Sigmoid colon (tissue), 6 donors: ENCODE measurements at regions not wholly inside any gene's neighbourhood (a gene's known extent, or its start where the extent isn't known, plus 50 kb on each side); places are given as distances from the start of the nearest gene placed in this dataset.
A peak's percentile ranks its signal among the peaks of the same experiment; 100 is the strongest.

Source experiments
- DNase-seq: peaks from one replicate; pipeline ENCODE4 v3.0.0-alpha.2; 2019
- H3K27ac ChIP-seq, 4 donors: fragments of 200-600 bp; sonication (generic); one replicate each; pipeline ENCODE4 v1.5.1; 2016 to 2019; ENCODE audit warnings: mild to moderate bottlenecking in 1 of 4
- H3K27me3 ChIP-seq, 3 donors: fragments of 200-600 bp; sonication (generic); one replicate each; pipeline ENCODE4 v1.5.1; 2019; ENCODE audit warnings: mild to moderate bottlenecking in 1 of 3
- H3K36me3 ChIP-seq, 4 donors: fragments of 200-600 bp; sonication (generic); one replicate each; pipeline ENCODE4 v1.5.1; 2016 to 2019
- H3K4me1 ChIP-seq, 4 donors: fragments of 200-600 bp; sonication (generic); one replicate each; pipeline ENCODE4 v1.5.1; 2017 to 2019
- H3K4me3 ChIP-seq, 4 donors: fragments of 200-600 bp; sonication (generic); one replicate each; pipeline ENCODE4 v1.5.1; 2017 to 2019; ENCODE audit warnings: mild to moderate bottlenecking in 2 of 4, moderate library complexity in 1 of 4
- H3K9me3 ChIP-seq, 4 donors: fragments of 200-600 bp in 3 of 4; sonication (generic) in 3 of 4; one replicate each; pipeline versions ENCODE4 v1.5.1 to v1.6.1; 2013 to 2019
- EP300 ChIP-seq, 4 donors: sonication (generic); formaldehyde crosslinking; IDR thresholded peaks; one replicate each; pipeline ENCODE4 v1.6.1; 2017; ENCODE audit warnings: antibody characterized with exemption in 4 of 4
- POLR2A ChIP-seq, 2 donors: fragments of 450-650 bp; IDR thresholded peaks; one replicate each; pipeline ENCODE4 v1.6.1; 2016; ENCODE audit warnings: antibody characterized with exemption in 2 of 2, mild to moderate bottlenecking in 2 of 2, moderate library complexity in 2 of 2
- POLR2AphosphoS5 ChIP-seq, 4 donors: sonication (generic); formaldehyde crosslinking; IDR thresholded peaks; one replicate each; pipeline ENCODE4 v1.6.1; 2017; ENCODE audit warnings: antibody characterized with exemption in 4 of 4
- WGBS, 2 donors: extraction: QIAGEN DNeasy Blood & Tissue Kit; methylation state at CpG; one replicate each; pipeline ENCODE4 v1.1.7; 2013; 5-methylcytosine and 5-hydroxymethylcytosine counted together
- intact Hi-C: fragments of 100-400 bp; cut with DNase I; formaldehyde crosslinking; loops from one replicate; pipeline ENCODE4 v1.15.1; 2023
- TF ChIP-seq, protein P1 (sequence below), 4 experiments: fragments of 450-650 bp in 3 of 4; fragments of 200-600 bp in 1 of 4; IDR thresholded peaks; one replicate each; pipeline ENCODE4 v1.5.1; 2016 to 2019; ENCODE audit warnings: antibody characterized with exemption in 4 of 4, mild to moderate bottlenecking in 3 of 4, moderate library complexity in 2 of 4
- donor health status: healthy with polysubstance abuse.
- donor health status: healthy.

DNA sequence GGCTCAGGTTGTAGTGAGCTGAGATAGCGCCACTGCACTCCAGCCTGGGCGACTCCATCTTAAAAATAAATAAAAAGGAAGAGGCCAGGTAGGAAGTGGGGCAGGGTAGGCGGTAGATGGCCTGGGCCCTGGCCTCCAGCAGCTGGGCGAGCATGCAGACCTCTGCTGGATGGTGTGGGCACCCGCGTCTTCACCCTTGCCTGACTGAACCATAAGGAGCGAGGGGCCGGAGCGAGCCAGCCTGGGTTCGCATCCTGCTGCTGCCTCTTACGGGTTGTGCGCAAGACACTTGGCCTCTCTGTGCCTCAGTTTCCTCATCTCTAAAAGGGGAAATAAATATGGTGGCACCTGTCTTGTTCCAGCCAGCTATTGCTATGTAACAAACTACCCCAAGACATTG lies 146.1 kb upstream of the GSE1 start:
- DNase-seq = no peak
- TF ChIP-seq EP300 (IDR thresholded peaks at IDR 0.05) (no peak), POLR2A (IDR thresholded peaks at IDR 0.05) (no peak), POLR2AphosphoS5 (IDR thresholded peaks at IDR 0.05) (no peak)
- TF ChIP-seq, protein P1, sequence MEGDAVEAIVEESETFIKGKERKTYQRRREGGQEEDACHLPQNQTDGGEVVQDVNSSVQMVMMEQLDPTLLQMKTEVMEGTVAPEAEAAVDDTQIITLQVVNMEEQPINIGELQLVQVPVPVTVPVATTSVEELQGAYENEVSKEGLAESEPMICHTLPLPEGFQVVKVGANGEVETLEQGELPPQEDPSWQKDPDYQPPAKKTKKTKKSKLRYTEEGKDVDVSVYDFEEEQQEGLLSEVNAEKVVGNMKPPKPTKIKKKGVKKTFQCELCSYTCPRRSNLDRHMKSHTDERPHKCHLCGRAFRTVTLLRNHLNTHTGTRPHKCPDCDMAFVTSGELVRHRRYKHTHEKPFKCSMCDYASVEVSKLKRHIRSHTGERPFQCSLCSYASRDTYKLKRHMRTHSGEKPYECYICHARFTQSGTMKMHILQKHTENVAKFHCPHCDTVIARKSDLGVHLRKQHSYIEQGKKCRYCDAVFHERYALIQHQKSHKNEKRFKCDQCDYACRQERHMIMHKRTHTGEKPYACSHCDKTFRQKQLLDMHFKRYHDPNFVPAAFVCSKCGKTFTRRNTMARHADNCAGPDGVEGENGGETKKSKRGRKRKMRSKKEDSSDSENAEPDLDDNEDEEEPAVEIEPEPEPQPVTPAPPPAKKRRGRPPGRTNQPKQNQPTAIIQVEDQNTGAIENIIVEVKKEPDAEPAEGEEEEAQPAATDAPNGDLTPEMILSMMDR (IDR thresholded peaks at IDR 0.05) = no peak
- WGBS, 2 donors = 95 to 97% methylated on average over 12 of the region's 12 CpGs
- H3K27me3 ChIP-seq = no peaks in the 10 kb centered on the region
- no peak overlapping the region for H3K4me3 ChIP-seq
- H3K27ac ChIP-seq = no peak overlapping the region
- peaks cover 0 to 37% (median 31%) of the 10 kb centered on the region in 4 donors for H3K4me1 ChIP-seq
- H3K36me3 ChIP-seq = no peaks in the 10 kb centered on the region
- H3K9me3 ChIP-seq = no peaks in the 10 kb centered on the region
- intact Hi-C loops = no loop called here

DNA sequence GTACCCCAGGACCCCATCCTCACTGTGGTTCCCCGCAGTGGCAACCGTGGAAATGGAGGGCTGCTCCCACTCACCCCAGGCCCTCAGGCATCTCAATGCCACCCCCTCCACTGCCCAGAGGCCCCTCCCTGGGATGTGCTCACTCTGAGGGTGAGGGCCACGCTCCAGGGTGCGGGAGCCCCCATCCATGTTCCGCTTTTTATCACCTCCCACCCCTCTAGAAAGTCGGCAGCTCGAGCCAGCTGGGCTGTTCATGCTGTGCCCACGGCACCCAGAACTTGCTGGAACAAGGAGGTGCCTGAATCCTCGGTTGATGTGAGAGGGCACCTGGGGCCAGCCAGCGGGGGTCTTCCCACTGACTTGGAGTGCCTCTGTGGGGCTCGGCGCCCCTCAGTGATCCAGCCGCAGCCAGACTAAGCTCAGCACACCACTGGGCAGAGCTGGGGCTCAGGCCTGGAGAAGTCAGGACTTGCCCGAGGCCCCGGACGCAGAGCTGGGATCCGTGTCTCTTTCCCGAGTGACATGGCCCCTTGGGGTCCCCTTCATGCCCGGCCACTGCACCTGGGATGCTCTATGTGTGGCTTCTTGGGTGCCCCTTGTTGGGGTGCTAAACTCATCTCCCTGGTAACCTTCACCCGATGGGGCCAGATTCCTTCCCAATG lies 143.1 kb upstream of the GSE1 start:
- 91 to 94% methylated on average over 20 of the region's 20 CpGs for WGBS, 2 donors
- DNase-seq = peak; percentile 64
- no peak overlapping the region for H3K27ac ChIP-seq
- no peaks in the 10 kb centered on the region for H3K36me3 ChIP-seq
- no peaks in the 10 kb centered on the region for H3K27me3 ChIP-seq
- TF ChIP-seq POLR2AphosphoS5 (IDR thresholded peaks at IDR 0.05) = no peak
- TF ChIP-seq POLR2A (IDR thresholded peaks at IDR 0.05) = no peak
- no peak for TF ChIP-seq EP300 (IDR thresholded peaks at IDR 0.05)
- TF ChIP-seq, protein P1 (IDR thresholded peaks at IDR 0.05) = no peak
- no peak overlapping the region for H3K4me3 ChIP-seq
- intact Hi-C loops = no loop called here
- H3K4me1 ChIP-seq = peaks cover 0 to 24% (median 22%) of the 10 kb centered on the region in 4 donors
- H3K9me3 ChIP-seq = no peaks in the 10 kb centered on the region

DNA sequence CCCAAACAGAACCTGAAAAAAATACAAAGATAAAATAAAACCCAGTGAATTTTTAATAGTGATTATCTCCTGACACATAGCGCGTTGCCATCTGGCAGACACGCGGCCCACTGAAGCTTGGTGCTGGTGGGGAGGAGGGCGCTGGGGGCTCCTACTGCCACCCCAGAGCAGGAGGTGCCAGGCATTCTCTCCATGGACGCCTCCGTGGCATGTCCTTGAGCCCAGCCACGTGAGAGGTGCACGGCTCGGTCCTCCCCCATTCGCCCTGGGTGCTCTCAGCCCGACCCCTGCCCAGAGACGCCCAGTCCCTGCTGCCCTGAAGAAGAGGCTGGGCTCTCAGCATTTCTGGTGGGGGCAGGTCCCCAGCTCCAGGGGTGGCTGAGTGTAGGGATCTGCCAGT lies 142.2 kb upstream of the GSE1 start:
- H3K27ac ChIP-seq = no peak overlapping the region
- no peaks in the 10 kb centered on the region for H3K36me3 ChIP-seq
- TF ChIP-seq, protein P1 (IDR thresholded peaks at IDR 0.05) = no peak
- intact Hi-C loops = no loop called here
- H3K4me1 ChIP-seq = peaks cover 0 to 24% (median 22%) of the 10 kb centered on the region in 4 donors
- DNase-seq = no peak
- WGBS, 2 donors = 88 to 93% methylated on average over 13 of the region's 13 CpGs
- H3K9me3 ChIP-seq = no peaks in the 10 kb centered on the region
- H3K27me3 ChIP-seq = no peaks in the 10 kb centered on the region
- no peak overlapping the region for H3K4me3 ChIP-seq

DNA sequence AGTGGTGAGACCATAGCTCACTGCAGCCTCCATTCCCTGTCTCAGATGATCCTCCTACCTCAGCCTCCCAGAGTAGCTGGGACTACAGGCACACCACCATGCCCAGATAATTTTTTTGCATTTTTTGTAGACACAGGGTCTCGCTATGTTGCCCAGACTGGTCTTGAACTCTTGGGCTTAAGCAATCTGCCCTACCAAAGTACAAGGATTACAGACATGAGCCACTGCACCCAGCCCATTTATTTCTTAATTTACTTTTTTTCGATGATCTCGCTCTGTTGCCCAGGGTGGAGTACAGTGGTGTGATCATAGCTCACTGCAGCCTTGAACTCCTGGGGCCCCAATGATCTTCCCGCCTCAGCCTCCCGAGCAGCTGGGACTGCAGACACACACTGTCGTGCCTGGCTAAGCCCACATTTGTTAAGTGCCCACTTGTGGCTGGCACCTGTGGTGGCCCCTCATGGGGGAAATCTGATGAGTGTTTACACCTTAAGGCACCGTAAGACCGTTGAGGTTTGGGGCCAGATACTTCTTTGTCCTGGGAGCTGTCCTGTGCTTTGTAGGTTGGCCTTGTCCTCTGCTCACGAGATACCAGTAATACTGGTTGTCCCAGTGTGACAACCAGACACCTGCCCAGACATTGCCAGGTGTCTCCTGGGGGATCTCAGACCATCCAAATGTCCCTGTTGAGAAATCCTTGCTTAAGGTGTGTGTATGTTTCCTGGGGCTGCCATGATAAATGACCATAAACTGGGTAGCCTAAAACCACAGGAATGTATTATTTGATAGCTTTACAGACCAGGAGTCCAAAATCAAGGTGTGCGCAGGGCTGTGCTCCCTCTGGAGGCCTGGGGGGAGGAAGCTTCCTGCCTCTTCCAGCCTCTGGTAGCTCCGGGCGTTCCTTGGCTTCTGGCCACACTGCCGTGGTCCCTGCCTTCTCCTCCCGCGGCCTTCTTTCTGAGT lies 141.4 kb upstream of the GSE1 start:
- H3K36me3 ChIP-seq = no peaks in the 10 kb centered on the region
- WGBS, 2 donors = 30 to 63% methylated on average over 15 of the region's 15 CpGs
- no peak overlapping the region for H3K4me3 ChIP-seq
- peak; percentile 67 for DNase-seq
- no peak for TF ChIP-seq EP300 (IDR thresholded peaks at IDR 0.05)
- TF ChIP-seq POLR2A (IDR thresholded peaks at IDR 0.05) = no peak
- TF ChIP-seq, protein P1 (IDR thresholded peaks at IDR 0.05) = no peak
- no peak for TF ChIP-seq POLR2AphosphoS5 (IDR thresholded peaks at IDR 0.05)
- no peaks in the 10 kb centered on the region for H3K9me3 ChIP-seq
- H3K4me1 ChIP-seq = peaks cover 0 to 24% (median 20%) of the 10 kb centered on the region in 4 donors
- H3K27me3 ChIP-seq = no peaks in the 10 kb centered on the region
- H3K27ac ChIP-seq = no peak overlapping the region
- intact Hi-C loops = no loop called here
